Lower leg skin (tissue), 4 donors: ENCODE measurements at regions not wholly inside any gene's neighbourhood (a gene's known extent, or its start where the extent isn't known, plus 50 kb on each side); places are given as distances from the start of the nearest gene placed in this dataset.
"Not testable (repeated sequence)": the region's sequence is repeated elsewhere in the genome, so short reads cannot be mapped to it uniquely, and the experiment has no call there.

Experiments
- DNase-seq, 2 donors: peaks; one replicate each; pipeline ENCODE4 v3.0.0-alpha.2; 2019; ENCODE audit warnings: low spot score in 2 of 2
- H3K4me3 ChIP-seq: fragments of 200-600 bp; sonication (generic); 2 replicates; pipeline ENCODE4 v1.5.1; 2017; ENCODE audit warnings: mild to moderate bottlenecking, low read depth; ENCODE audit not compliant: poor library complexity, severe bottlenecking
- CTCF ChIP-seq, 3 donors: fragments of 450-650 bp; IDR thresholded peaks; one replicate each; pipeline ENCODE4 v1.5.1; 2016; ENCODE audit warnings: antibody characterized with exemption in 3 of 3, mild to moderate bottlenecking in 3 of 3, moderate library complexity in 2 of 3
- POLR2A ChIP-seq, 2 donors: fragments of 450-650 bp; IDR thresholded peaks; one replicate each; pipeline ENCODE4 v1.6.1; 2016 to 2017; ENCODE audit warnings: antibody characterized with exemption in 2 of 2, mild to moderate bottlenecking in 1 of 2, moderate library complexity in 1 of 2
- WGBS, 2 donors: methylation state at CpG; one replicate each; pipeline ENCODE4 v1.1.5; 2018; 5-methylcytosine and 5-hydroxymethylcytosine counted together
- intact Hi-C: fragments of 100-400 bp; cut with DNase I; formaldehyde crosslinking; loops from one replicate; pipeline ENCODE4 v1.15.0; 2023; ENCODE audit warnings: low total_unique reads

- intact Hi-C loops: not testable (repeated sequence)
- WGBS, 2 donors: 46 to 50% methylated on average over 3 of the region's 3 CpGs
Observed at GRCh38 chr21:27860314-27860955, 893.5 kb upstream of the ADAMTS5 start.

GRCh38 chr21:27858053-27858825 lies 891.4 kb upstream of the ADAMTS5 start:
- H3K4me3 ChIP-seq, DNase-seq, intact Hi-C loops: not testable (repeated sequence)
- 74 to 84% methylated on average over 5 of the region's 5 CpGs for WGBS, 2 donors

More at GRCh38 chr21:27860314-27860955, 893.5 kb upstream of the ADAMTS5 start:
- DNase-seq, H3K4me3 ChIP-seq: not testable (repeated sequence)

GRCh38 chr21:27856988-27857387 lies 890.1 kb upstream of the ADAMTS5 start:
- intact Hi-C loops, H3K4me3 ChIP-seq, DNase-seq: not testable (repeated sequence)
- WGBS, 2 donors: 79 to 81% methylated on average over 3 of the region's 3 CpGs

- no peak for DNase-seq
- intact Hi-C loops: no loop called here
- 85 to 89% methylated on average over 3 of the region's 3 CpGs for WGBS, 2 donors
- H3K4me3 ChIP-seq: no peak overlapping the region
- no peak for TF ChIP-seq CTCF (IDR thresholded peaks at IDR 0.05)
- no peak for TF ChIP-seq POLR2A (IDR thresholded peaks at IDR 0.05)
Observed at GRCh38 chr21:27841084-27841672, 874.3 kb upstream of the ADAMTS5 start.

- no peak overlapping the region for H3K4me3 ChIP-seq
- intact Hi-C loops: no loop called here
- DNase-seq: no peak
- WGBS, 2 donors: 15 to 24% methylated on average over 3 of the region's 3 CpGs
- no peak for TF ChIP-seq POLR2A (IDR thresholded peaks at IDR 0.05)
- no peak for TF ChIP-seq CTCF (IDR thresholded peaks at IDR 0.05)
Observed at GRCh38 chr21:27840262-27840661, 873.4 kb upstream of the ADAMTS5 start.

- intact Hi-C loops: no loop called here
- TF ChIP-seq POLR2A (IDR thresholded peaks at IDR 0.05) (no peak), CTCF (IDR thresholded peaks at IDR 0.05) (no peak)
- WGBS, 2 donors: 41 to 55% methylated on average over 3 of the region's 3 CpGs
Observed at GRCh38 chr21:27839512-27840115, 872.7 kb upstream of the ADAMTS5 start.

GRCh38 chr21:27838573-27838972 lies 871.7 kb upstream of the ADAMTS5 start:
- TF ChIP-seq CTCF (IDR thresholded peaks at IDR 0.05) (no peak), POLR2A (IDR thresholded peaks at IDR 0.05) (no peak)
- 52 to 62% methylated on average over 1 of the region's 1 CpG for WGBS, 2 donors
- intact Hi-C loops: no loop called here
- no peak for DNase-seq
- H3K4me3 ChIP-seq: no peak overlapping the region

More at GRCh38 chr21:27839512-27840115, 872.7 kb upstream of the ADAMTS5 start:
- no peak for DNase-seq
- no peak overlapping the region for H3K4me3 ChIP-seq
